ENCODE measurements at regions not wholly inside any gene's neighbourhood (a gene's known extent, or its start where the extent isn't known, plus 50 kb on each side); places are given as distances from the start of the nearest gene placed in this dataset.

DNA sequence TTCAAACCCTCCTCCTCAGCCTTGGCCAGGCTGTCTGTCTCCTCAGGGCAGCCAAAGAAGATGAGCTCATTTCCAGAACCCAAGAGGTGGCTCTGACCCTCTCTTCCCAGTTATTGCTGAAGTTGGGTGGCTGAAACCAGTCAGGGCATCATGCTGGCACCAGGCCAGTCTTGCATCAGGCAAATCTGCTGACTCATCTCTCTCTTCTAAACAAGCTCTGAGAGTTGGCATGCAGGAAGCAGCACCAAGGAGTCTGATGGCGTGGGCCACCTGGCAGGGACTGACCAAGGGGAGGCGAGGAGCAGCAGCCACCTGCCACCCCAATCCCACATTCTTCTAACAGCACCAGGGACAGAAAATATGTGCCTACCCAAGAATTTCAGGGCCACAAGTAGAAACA, 104.8 kb upstream of the ATP1A1 start:
- Histone ChIP-seq H3K23ac (ENCODE audit: insufficient read length, low read depth, low read length) (no peak overlapping the region), H4K8ac (replicated peaks; ENCODE audit: insufficient read length, low read depth, low read length) (no peak overlapping the region), H3K18ac (ENCODE audit: insufficient read length, low read depth, low read length) (no peak overlapping the region), H2BK5ac (ENCODE audit: insufficient read length, low read length) (no peak overlapping the region), H3K4ac (ENCODE audit: low read depth, low read length) (no peak overlapping the region), H3K23me2 (ENCODE audit: insufficient read length, low read depth, low read length, poor library complexity, severe bottlenecking) (no peaks in the 10 kb centered on the region), H3T11ph (ENCODE audit: low read length) (no peak overlapping the region), H3K56ac (ENCODE audit: insufficient read length, low read depth, low read length) (no peak overlapping the region), H4K5ac (ENCODE audit: insufficient read length, low read depth, low read length) (no peak overlapping the region), H3K79me2 (ENCODE audit: insufficient read depth, low read length) (no peaks in the 10 kb centered on the region), H2AFZ (ENCODE audit: low read length) (no peak overlapping the region), H3K4me1 (ENCODE audit: insufficient read depth, low read length) (no peaks in the 10 kb centered on the region), H4K91ac (ENCODE audit: insufficient read length, low read depth, low read length) (no peak overlapping the region), H3K9me3 (ENCODE audit: control insufficient read depth, low read depth, low read length) (no peaks in the 10 kb centered on the region), H2BK20ac (ENCODE audit: low read depth, low read length, poor library complexity, severe bottlenecking) (no peak overlapping the region), H3K27ac (ENCODE audit: insufficient read length, low read depth, low read length) (no peak overlapping the region), H2BK120ac (ENCODE audit: low read depth, low read length, poor library complexity, severe bottlenecking) (no peak overlapping the region), H3K4me2 (ENCODE audit: insufficient read depth, insufficient read length, low read length) (no peak overlapping the region), H3K14ac (ENCODE audit: insufficient read depth, low read length) (no peak overlapping the region), H2BK12ac (ENCODE audit: insufficient read length, low read depth, low read length) (no peak overlapping the region), H3K79me1 (ENCODE audit: insufficient read depth, low read depth, low read length, poor library complexity, severe bottlenecking) (no peaks in the 10 kb centered on the region), H4K20me1 (ENCODE audit: control insufficient read depth, insufficient read depth, insufficient read length) (no peaks in the 10 kb centered on the region), H2BK15ac (ENCODE audit: low read depth, low read length) (no peak overlapping the region), H3K9ac (ENCODE audit: extremely low read depth, insufficient read length, low read length) (no peak overlapping the region), H3K27me3 (ENCODE audit: insufficient read depth, low read length) (no peaks in the 10 kb centered on the region), H2AK5ac (ENCODE audit: insufficient read length, low read length) (no peak overlapping the region)
- no peak for DNase-seq
- Mint-ChIP-seq H3K27ac (no peak overlapping the region), H3K4me3 (no peak overlapping the region), H3K27me3 (ENCODE audit: low read depth) (peaks cover 1% of the 10 kb centered on the region; the same call in 1 of the 2 replicates), H3K4me1 (peaks cover 6 to 9% of the 10 kb centered on the region in 2 experiments; a peak in 3 of 4 replicates), H3K36me3 (ENCODE audit: insufficient read depth in 1 of 3, low read depth in 3 of 3) (no peaks in the 10 kb centered on the region), H3K9me3 (no peaks in the 10 kb centered on the region)
- TF ChIP-seq, protein P1, sequence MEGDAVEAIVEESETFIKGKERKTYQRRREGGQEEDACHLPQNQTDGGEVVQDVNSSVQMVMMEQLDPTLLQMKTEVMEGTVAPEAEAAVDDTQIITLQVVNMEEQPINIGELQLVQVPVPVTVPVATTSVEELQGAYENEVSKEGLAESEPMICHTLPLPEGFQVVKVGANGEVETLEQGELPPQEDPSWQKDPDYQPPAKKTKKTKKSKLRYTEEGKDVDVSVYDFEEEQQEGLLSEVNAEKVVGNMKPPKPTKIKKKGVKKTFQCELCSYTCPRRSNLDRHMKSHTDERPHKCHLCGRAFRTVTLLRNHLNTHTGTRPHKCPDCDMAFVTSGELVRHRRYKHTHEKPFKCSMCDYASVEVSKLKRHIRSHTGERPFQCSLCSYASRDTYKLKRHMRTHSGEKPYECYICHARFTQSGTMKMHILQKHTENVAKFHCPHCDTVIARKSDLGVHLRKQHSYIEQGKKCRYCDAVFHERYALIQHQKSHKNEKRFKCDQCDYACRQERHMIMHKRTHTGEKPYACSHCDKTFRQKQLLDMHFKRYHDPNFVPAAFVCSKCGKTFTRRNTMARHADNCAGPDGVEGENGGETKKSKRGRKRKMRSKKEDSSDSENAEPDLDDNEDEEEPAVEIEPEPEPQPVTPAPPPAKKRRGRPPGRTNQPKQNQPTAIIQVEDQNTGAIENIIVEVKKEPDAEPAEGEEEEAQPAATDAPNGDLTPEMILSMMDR (conservative IDR thresholded peaks at IDR 0.05) = no peak
- no CpG with 5 or more reads among the region's 2 CpGs for WGBS (ENCODE audit: extremely low coverage, insufficient read length, low lambda C conversion rate)
